ENCODE measurements at regions not wholly inside any gene's neighbourhood (a gene's known extent, or its start where the extent isn't known, plus 50 kb on each side); places are given as distances from the start of the nearest gene placed in this dataset.

GRCh38 chr11:97902828-97903227, 1117.9 kb upstream of the CNTN5 start:
- TF ChIP-seq CTCF (IDR thresholded peaks at IDR 0.05 in 8 of 11, conservative IDR thresholded peaks at IDR 0.05 in 3 of 11), result no peak
- no peak for TF ChIP-seq POLR2A (IDR thresholded peaks at IDR 0.05)
